ENCODE measurements at regions not wholly inside any gene's neighbourhood (a gene's known extent, or its start where the extent isn't known, plus 50 kb on each side); places are given as distances from the start of the nearest gene placed in this dataset.

DNA sequence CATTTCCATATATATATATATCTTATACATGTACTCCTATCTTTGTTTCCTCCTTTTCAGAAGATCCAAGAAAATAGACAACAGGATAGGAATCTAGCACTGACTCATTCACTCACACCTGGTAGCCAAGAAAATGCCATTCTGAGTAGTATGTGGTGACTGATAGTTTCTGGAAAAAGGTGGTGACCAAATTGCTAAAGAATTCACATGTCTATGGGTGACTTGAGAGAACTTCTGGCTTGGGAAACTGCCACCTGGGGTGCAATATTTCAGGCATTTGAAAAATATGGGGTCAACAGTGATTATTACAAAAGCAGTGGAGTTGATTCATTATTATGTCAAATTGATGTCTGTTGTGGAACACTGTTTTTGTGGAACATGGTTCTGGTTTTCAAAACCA is 605.1 kb downstream of the PCDH18 start:
- Mint-ChIP-seq H3K4me1 (ENCODE audit: low read depth in 2 of 2) (no peaks in the 10 kb centered on the region), H3K36me3 (no peaks in the 10 kb centered on the region), H3K4me3 (no peak overlapping the region), H3K27ac (no peak overlapping the region), H3K27me3 (no peaks in the 10 kb centered on the region), H3K9me3 (peaks cover 21% of the 10 kb centered on the region)
- no peak for ATAC-seq
- DNase-seq (ENCODE audit: low spot score): no peak

DNA sequence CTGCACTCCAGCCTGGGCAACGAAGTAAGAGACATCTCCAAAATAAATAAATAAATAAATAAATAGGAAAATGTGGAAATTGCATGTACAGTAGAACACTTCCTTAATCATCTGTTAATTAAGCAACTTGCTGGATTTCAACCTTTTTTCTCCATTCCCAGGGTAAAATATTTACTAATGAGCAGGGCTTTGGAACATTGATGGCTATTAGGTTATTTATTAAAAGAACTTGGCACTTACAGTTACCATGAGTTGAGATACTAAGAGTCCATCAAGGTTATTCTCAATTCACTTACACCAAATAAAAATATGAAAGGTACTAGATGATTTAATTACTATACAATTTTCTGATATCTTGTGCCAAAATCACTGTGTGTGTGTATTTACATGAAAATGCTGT is 607.1 kb downstream of the PCDH18 start:
- Mint-ChIP-seq H3K27me3 (no peaks in the 10 kb centered on the region), H3K27ac (no peak overlapping the region), H3K9me3 (peaks cover 20% of the 10 kb centered on the region), H3K4me3 (no peak overlapping the region), H3K4me1 (ENCODE audit: low read depth in 2 of 2) (no peaks in the 10 kb centered on the region), H3K36me3 (no peaks in the 10 kb centered on the region)
- DNase-seq (ENCODE audit: low spot score) (no peak), ATAC-seq (no peak)

DNA sequence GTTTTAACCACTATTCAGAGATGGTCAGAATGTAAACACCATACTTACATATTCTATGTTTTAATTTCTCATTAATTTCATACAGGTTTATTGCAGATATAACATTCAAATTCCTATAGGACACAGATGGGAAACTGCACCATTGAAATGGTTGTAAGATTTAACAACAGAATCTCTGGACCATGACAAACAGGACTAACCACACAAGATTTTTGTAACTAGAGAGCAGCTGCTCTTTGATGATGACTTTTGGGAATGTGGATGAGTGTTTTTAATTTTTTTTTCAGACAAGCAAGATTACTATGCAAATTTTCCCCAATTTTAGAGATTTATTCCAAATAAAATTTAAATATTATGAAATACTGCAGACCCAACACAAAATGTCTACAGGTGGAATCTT is 610.2 kb downstream of the PCDH18 start:
- ATAC-seq: no peak
- H3K36me3 Mint-ChIP-seq: no peaks in the 10 kb centered on the region
- peaks cover 10% of the 10 kb centered on the region for H3K9me3 Mint-ChIP-seq
- no peak overlapping the region for H3K27ac Mint-ChIP-seq
- no peaks in the 10 kb centered on the region for H3K27me3 Mint-ChIP-seq
- no peak overlapping the region for H3K4me3 Mint-ChIP-seq
- DNase-seq (ENCODE audit: low spot score): no peak
- no peaks in the 10 kb centered on the region for H3K4me1 Mint-ChIP-seq (ENCODE audit: low read depth in 2 of 2)

GRCh38 chr4:136920092-136920881 is 612.0 kb downstream of the PCDH18 start:
- ATAC-seq (no peak), DNase-seq (ENCODE audit: low spot score) (no peak)
- no peaks in the 10 kb centered on the region for H3K36me3 Mint-ChIP-seq
- H3K27me3 Mint-ChIP-seq: no peaks in the 10 kb centered on the region
- H3K4me1 Mint-ChIP-seq (ENCODE audit: low read depth in 2 of 2): no peaks in the 10 kb centered on the region
- peaks cover 4% of the 10 kb centered on the region for H3K9me3 Mint-ChIP-seq
- H3K27ac Mint-ChIP-seq: no peak overlapping the region
- H3K4me3 Mint-ChIP-seq: no peak overlapping the region

DNA sequence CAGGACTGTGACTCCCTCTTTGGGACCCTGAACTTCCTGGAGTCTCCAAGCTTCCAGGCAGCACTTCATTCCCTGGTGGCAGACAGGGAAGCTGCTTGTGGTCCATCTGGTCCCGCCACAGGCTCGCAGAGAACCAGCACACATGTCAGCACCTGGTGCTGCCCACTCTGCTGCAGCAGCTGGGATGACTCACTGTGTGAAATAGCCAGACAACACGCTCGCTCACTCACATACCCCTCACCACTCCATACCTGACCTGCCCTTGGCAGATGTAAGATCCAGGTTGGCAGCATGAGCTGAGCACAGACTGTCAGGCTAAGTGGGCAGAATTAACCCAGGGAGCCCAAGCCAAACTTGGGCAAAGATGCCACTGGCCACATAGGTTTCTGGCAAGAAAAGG is 613.5 kb downstream of the PCDH18 start:
- Mint-ChIP-seq H3K4me1 (ENCODE audit: low read depth in 2 of 2) (no peaks in the 10 kb centered on the region), H3K27me3 (no peaks in the 10 kb centered on the region), H3K4me3 (no peak overlapping the region), H3K27ac (no peak overlapping the region), H3K9me3 (peaks cover 4% of the 10 kb centered on the region), H3K36me3 (no peaks in the 10 kb centered on the region)
- ATAC-seq (no peak), DNase-seq (ENCODE audit: low spot score) (no peak)

- H3K36me3 Mint-ChIP-seq: no peaks in the 10 kb centered on the region
- H3K4me3 Mint-ChIP-seq: no peak overlapping the region
- H3K27me3 Mint-ChIP-seq: no peaks in the 10 kb centered on the region
- H3K4me1 Mint-ChIP-seq (ENCODE audit: low read depth in 2 of 2): no peaks in the 10 kb centered on the region
- peaks cover 7% of the 10 kb centered on the region for H3K9me3 Mint-ChIP-seq
- H3K27ac Mint-ChIP-seq: no peak overlapping the region
- no peak for ATAC-seq
- no peak for DNase-seq (ENCODE audit: low spot score)
Measured at GRCh38 chr4:136917312-136918110, 614.8 kb downstream of the PCDH18 start.

DNA sequence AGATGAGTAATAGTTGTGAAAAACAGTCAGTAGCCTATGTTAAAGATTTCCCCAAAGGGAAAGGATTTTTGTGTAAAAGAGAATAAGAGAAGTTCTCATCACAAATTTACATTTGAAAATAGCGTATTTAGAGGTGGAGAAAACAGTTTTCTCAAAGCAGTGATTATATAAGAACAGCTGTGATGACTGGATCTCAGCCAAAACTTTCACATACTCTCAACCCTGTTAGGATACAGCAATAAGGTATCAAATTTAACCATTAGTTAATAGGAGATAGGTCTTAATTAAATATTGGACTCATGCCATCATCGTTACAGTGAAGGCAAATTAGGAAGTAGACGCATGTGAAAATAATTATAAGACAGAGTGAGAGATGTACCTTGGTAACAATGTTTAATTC is 622.7 kb downstream of the PCDH18 start:
- Mint-ChIP-seq H3K36me3 (no peaks in the 10 kb centered on the region), H3K4me1 (ENCODE audit: low read depth in 2 of 2) (no peaks in the 10 kb centered on the region), H3K4me3 (no peak overlapping the region), H3K27me3 (no peaks in the 10 kb centered on the region), H3K27ac (no peak overlapping the region), H3K9me3 (peaks cover 13% of the 10 kb centered on the region)
- ATAC-seq: no peak
- no peak for DNase-seq (ENCODE audit: low spot score)

- ATAC-seq (no peak), DNase-seq (ENCODE audit: low spot score) (no peak)
- Mint-ChIP-seq H3K4me3 (no peak overlapping the region), H3K4me1 (ENCODE audit: low read depth in 2 of 2) (no peaks in the 10 kb centered on the region), H3K9me3 (peaks cover 11% of the 10 kb centered on the region), H3K27ac (no peak overlapping the region), H3K36me3 (no peaks in the 10 kb centered on the region), H3K27me3 (no peaks in the 10 kb centered on the region)
Measured at GRCh38 chr4:136908122-136908521, 624.2 kb downstream of the PCDH18 start.

- H3K36me3 Mint-ChIP-seq: no peaks in the 10 kb centered on the region
Measured at GRCh38 chr4:136900696-136901095, 631.6 kb downstream of the PCDH18 start.

GRCh38 chr4:136898590-136899248 is 633.6 kb downstream of the PCDH18 start:
- H3K4me1 Mint-ChIP-seq (ENCODE audit: low read depth in 2 of 2): no peaks in the 10 kb centered on the region
- no peak overlapping the region for H3K4me3 Mint-ChIP-seq
- no peaks in the 10 kb centered on the region for H3K27me3 Mint-ChIP-seq
- ATAC-seq: no peak
- no peak overlapping the region for H3K27ac Mint-ChIP-seq
- H3K9me3 Mint-ChIP-seq: peaks cover 19% of the 10 kb centered on the region
- H3K36me3 Mint-ChIP-seq: no peaks in the 10 kb centered on the region
- no peak for DNase-seq (ENCODE audit: low spot score)

More at GRCh38 chr4:136900696-136901095, 631.6 kb downstream of the PCDH18 start:
- no peaks in the 10 kb centered on the region for H3K27me3 Mint-ChIP-seq
- no peak overlapping the region for H3K4me3 Mint-ChIP-seq
- no peaks in the 10 kb centered on the region for H3K4me1 Mint-ChIP-seq (ENCODE audit: low read depth in 2 of 2)
- no peak for DNase-seq (ENCODE audit: low spot score)
- no peak overlapping the region for H3K27ac Mint-ChIP-seq
- H3K9me3 Mint-ChIP-seq: peaks cover 19% of the 10 kb centered on the region
- ATAC-seq: no peak

DNA sequence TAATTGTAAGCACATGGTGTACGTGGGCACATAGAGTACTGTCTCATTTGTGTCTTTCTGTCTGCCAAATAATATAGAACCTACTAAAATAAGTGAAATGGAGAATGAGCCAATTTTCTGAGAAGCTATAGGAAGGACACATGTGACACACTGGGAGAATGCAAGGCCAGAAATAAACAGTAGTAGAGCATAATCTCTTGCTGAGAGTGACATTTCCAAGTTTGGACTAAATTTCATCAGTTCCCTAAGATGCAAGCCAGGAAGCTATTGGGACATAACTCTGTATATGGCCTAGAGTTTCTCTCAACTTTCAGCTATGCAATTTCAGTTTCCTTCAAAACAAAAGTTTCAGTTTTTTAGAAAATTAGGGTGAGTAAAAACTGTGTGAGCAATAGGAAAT is 638.7 kb downstream of the PCDH18 start:
- H3K36me3 Mint-ChIP-seq: no peaks in the 10 kb centered on the region
- H3K27me3 Mint-ChIP-seq: no peaks in the 10 kb centered on the region
- H3K9me3 Mint-ChIP-seq: peaks cover 3% of the 10 kb centered on the region
- DNase-seq (ENCODE audit: low spot score): no peak
- ATAC-seq: no peak
- H3K4me1 Mint-ChIP-seq (ENCODE audit: low read depth in 2 of 2): no peaks in the 10 kb centered on the region
- no peak overlapping the region for H3K27ac Mint-ChIP-seq
- no peak overlapping the region for H3K4me3 Mint-ChIP-seq

- no peaks in the 10 kb centered on the region for H3K4me1 Mint-ChIP-seq (ENCODE audit: low read depth in 2 of 2)
- no peak overlapping the region for H3K27ac Mint-ChIP-seq
- H3K4me3 Mint-ChIP-seq: no peak overlapping the region
- H3K27me3 Mint-ChIP-seq: no peaks in the 10 kb centered on the region
- no peak for ATAC-seq
- H3K36me3 Mint-ChIP-seq: no peaks in the 10 kb centered on the region
- H3K9me3 Mint-ChIP-seq: peaks cover 3% of the 10 kb centered on the region
- no peak for DNase-seq (ENCODE audit: low spot score)
Measured at GRCh38 chr4:136881666-136882065, 650.6 kb downstream of the PCDH18 start.

DNA sequence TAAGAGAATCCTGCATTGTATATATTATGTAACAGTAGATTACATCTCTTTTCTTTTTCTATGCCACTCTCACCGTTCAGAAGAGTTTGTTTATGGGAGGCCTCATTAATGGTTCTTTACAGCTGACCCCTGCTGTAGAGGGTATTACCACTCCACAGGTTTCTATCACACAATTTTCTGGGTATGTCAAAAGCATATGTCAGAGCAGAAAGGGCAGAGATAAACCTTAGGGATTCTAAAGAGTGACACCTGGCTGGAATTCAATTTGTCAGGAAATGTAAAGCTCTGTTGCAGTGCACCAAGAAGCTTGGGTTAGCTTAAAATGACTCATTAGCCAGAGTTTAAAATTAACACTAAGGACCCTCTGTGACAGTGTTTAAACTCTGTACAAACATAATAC is 658.7 kb downstream of the PCDH18 start:
- H3K27ac Mint-ChIP-seq: no peak overlapping the region
- no peaks in the 10 kb centered on the region for H3K36me3 Mint-ChIP-seq
- no peaks in the 10 kb centered on the region for H3K9me3 Mint-ChIP-seq
- DNase-seq (ENCODE audit: low spot score) (no peak), ATAC-seq (no peak)
- no peaks in the 10 kb centered on the region for H3K4me1 Mint-ChIP-seq (ENCODE audit: low read depth in 2 of 2)
- H3K27me3 Mint-ChIP-seq: no peaks in the 10 kb centered on the region
- no peak overlapping the region for H3K4me3 Mint-ChIP-seq

- no peaks in the 10 kb centered on the region for H3K27me3 Mint-ChIP-seq
- no peak for ATAC-seq
- no peaks in the 10 kb centered on the region for H3K36me3 Mint-ChIP-seq
- H3K4me3 Mint-ChIP-seq: no peak overlapping the region
- H3K4me1 Mint-ChIP-seq (ENCODE audit: low read depth in 2 of 2): no peaks in the 10 kb centered on the region
- H3K9me3 Mint-ChIP-seq: no peaks in the 10 kb centered on the region
- H3K27ac Mint-ChIP-seq: no peak overlapping the region
- DNase-seq (ENCODE audit: low spot score): no peak
Measured at GRCh38 chr4:136867465-136867864, 664.8 kb downstream of the PCDH18 start.

Measured in natural killer cell treated with Interleukin-12 subunit alpha and Interleukin-12 subunit beta and Interleukin-15 and Interleukin-18, amount 100 ng/mL, for 72 hours (primary cell).